ENCODE measurements at regions not wholly inside any gene's neighbourhood (a gene's known extent, or its start where the extent isn't known, plus 50 kb on each side); places are given as distances from the start of the nearest gene placed in this dataset.

- TF ChIP-seq, protein P1, sequence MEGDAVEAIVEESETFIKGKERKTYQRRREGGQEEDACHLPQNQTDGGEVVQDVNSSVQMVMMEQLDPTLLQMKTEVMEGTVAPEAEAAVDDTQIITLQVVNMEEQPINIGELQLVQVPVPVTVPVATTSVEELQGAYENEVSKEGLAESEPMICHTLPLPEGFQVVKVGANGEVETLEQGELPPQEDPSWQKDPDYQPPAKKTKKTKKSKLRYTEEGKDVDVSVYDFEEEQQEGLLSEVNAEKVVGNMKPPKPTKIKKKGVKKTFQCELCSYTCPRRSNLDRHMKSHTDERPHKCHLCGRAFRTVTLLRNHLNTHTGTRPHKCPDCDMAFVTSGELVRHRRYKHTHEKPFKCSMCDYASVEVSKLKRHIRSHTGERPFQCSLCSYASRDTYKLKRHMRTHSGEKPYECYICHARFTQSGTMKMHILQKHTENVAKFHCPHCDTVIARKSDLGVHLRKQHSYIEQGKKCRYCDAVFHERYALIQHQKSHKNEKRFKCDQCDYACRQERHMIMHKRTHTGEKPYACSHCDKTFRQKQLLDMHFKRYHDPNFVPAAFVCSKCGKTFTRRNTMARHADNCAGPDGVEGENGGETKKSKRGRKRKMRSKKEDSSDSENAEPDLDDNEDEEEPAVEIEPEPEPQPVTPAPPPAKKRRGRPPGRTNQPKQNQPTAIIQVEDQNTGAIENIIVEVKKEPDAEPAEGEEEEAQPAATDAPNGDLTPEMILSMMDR (conservative IDR thresholded peaks at IDR 0.05; ENCODE audit: low read depth, low read length), result no peak
- no peak for DNase-seq (ENCODE audit: low read depth)
- no peak overlapping the region for H3K4me3 ChIP-seq (ENCODE audit: low read depth, low read length)
These were observed 86.5 kb upstream of the PTPRR start for GRCh38 chr12:71007020-71007419.

DNA sequence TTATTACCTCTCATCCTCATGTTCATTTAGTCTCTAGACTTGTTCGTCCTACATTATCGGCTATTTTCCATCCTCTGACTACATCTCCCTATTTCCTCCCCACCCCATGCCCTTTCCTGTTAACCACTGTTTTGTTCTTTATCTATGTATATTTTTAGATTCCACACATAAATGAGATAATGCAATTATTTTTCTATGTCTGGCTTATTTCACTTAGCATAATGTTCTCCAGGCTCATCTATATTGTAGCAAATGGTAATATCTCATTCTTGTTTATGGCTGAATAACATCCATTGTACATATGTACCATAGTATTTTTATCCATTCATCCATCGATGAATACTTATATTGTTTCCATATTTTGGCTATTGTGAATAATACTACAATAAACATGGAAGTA, 84.6 kb upstream of the PTPRR start:
- no peak for DNase-seq (ENCODE audit: low read depth)
- H3K4me3 ChIP-seq (ENCODE audit: low read depth, low read length), result no peak overlapping the region
- TF ChIP-seq, protein P1 (conservative IDR thresholded peaks at IDR 0.05; ENCODE audit: low read depth, low read length), result no peak

GRCh38 chr12:71004578-71004977, 84.0 kb upstream of the PTPRR start:
- TF ChIP-seq, protein P1 (conservative IDR thresholded peaks at IDR 0.05; ENCODE audit: low read depth, low read length), result no peak
- H3K4me3 ChIP-seq (ENCODE audit: low read depth, low read length), result no peak overlapping the region
- DNase-seq (ENCODE audit: low read depth), result no peak

DNA sequence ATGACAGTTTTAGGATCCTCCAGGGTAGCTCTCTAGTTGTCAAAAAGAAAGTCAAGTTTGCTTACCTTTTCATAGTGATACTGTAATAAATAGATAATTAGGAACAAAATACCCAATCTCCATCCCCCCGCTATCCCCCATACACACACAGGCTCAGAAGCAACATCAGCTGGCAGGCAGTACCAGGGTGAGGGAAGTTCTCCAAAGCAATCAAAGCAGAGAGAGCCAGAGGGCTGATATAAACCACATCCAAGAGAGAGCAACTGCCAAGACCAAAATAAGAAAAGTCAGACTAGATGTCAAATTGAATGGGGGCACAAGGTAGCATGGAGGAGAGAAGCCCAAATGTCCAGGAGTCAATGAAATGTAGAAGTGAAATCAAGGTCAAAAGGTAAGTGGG, 80.2 kb upstream of the PTPRR start:
- TF ChIP-seq, protein P1 (conservative IDR thresholded peaks at IDR 0.05; ENCODE audit: low read depth, low read length), result no peak
- no peak overlapping the region for H3K4me3 ChIP-seq (ENCODE audit: low read depth, low read length)
- no peak for DNase-seq (ENCODE audit: low read depth)

- TF ChIP-seq, protein P1 (conservative IDR thresholded peaks at IDR 0.05; ENCODE audit: low read depth, low read length), result no peak
- DNase-seq (ENCODE audit: low read depth), result no peak
- H3K4me3 ChIP-seq (ENCODE audit: low read depth, low read length), result no peak overlapping the region
These were observed 79.7 kb upstream of the PTPRR start for GRCh38 chr12:71000255-71000654.

GRCh38 chr12:70994217-70994788, 73.8 kb upstream of the PTPRR start:
- peak; percentile 26 for DNase-seq (ENCODE audit: low read depth)
- TF ChIP-seq, protein P1 (conservative IDR thresholded peaks at IDR 0.05; ENCODE audit: low read depth, low read length), result no peak
- H3K4me3 ChIP-seq (ENCODE audit: low read depth, low read length), result no peak overlapping the region

DNA sequence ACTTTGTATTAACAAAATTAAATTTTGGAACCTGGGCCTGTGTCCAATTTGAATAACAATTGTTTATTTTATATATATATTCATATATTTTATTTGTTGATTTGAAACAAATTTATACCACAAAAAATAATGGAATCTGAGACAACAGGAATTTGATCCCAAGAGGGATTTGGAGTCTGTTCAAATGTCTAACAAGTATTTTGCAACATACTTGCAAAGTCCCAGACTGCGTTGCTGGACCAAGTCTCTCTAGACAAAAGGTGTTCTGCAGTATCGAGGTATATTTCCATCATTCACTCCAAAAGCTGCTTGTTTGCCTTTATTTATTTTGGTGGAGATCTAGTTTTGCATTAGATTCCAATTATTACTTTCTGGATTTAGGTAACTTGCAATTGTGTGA, 68.7 kb upstream of the PTPRR start:
- TF ChIP-seq, protein P1 (conservative IDR thresholded peaks at IDR 0.05; ENCODE audit: low read depth, low read length), result no peak
- no peak for DNase-seq (ENCODE audit: low read depth)
- H3K4me3 ChIP-seq (ENCODE audit: low read depth, low read length), result no peak overlapping the region

Measured in epithelial cell of proximal tubule (primary cell).